GM10266 (cell line): ENCODE measurements at regions not wholly inside any gene's neighbourhood (a gene's known extent, or its start where the extent isn't known, plus 50 kb on each side); places are given as distances from the start of the nearest gene placed in this dataset.

Source experiments
- DNase-seq: peaks from one replicate; pipeline ENCODE4 v3.0.0; 2012; ENCODE audit errors: extremely low spot score
- TF ChIP-seq, protein P1 (sequence below): IDR thresholded peaks from 2 replicates; pipeline ENCODE4 v1.5.1; 2012; ENCODE audit warnings: mild to moderate bottlenecking, low read depth; ENCODE audit not compliant: control insufficient read depth, insufficient read depth; ENCODE audit errors: missing control alignments

DNA sequence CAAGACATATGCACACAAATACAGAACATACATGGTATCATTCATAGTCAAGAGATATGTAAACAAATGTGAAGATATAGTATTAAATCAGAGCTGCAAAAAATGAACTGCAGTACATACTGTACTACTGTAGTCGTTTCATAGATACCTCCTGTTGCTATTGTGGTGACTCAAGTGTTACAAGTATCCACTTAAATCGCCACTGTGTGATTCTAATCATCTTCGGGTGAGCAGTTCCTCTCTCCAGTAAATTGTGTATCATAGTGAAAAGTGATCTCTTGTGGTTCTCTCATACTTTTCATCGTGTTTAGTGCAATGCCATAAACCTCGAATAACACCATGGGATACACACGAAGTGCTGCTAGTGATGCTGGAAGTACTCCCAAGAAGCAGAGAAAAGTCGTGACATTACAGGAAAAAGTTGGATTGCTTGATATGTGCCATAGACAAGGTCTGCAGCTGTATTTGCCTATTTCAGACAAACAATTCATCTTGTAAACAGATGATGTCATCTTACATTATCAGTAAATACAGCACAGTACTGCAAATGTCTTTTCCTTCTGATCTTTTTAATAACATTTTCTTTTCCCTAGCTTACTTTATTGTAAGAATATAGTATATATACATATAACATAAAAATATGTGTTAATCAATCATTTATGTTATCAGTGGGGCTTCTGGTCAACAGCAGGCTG is 222.2 kb downstream of the BCL11A start:
- no peak for DNase-seq
- TF ChIP-seq, protein P1, sequence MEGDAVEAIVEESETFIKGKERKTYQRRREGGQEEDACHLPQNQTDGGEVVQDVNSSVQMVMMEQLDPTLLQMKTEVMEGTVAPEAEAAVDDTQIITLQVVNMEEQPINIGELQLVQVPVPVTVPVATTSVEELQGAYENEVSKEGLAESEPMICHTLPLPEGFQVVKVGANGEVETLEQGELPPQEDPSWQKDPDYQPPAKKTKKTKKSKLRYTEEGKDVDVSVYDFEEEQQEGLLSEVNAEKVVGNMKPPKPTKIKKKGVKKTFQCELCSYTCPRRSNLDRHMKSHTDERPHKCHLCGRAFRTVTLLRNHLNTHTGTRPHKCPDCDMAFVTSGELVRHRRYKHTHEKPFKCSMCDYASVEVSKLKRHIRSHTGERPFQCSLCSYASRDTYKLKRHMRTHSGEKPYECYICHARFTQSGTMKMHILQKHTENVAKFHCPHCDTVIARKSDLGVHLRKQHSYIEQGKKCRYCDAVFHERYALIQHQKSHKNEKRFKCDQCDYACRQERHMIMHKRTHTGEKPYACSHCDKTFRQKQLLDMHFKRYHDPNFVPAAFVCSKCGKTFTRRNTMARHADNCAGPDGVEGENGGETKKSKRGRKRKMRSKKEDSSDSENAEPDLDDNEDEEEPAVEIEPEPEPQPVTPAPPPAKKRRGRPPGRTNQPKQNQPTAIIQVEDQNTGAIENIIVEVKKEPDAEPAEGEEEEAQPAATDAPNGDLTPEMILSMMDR = no peak

DNA sequence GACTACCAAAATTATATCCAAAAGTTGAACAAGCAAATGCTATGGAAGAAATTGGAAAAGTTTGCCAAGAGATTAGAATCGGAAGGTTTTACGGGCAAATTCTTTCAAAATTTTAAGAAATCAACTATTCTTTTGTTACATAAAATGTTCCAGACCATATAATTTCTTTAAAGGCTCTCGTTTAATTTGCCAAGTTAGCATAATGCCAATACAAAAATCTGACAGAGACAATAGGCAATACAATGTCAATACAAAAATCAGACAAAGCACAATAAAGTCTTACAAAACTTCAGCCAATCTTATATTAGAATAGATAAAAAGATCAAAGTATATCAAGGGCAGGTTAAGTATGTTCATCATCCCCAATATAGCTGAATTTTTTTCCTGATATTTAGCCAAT is 224.2 kb downstream of the BCL11A start:
- no peak for DNase-seq
- TF ChIP-seq, protein P1 = no peak

DNA sequence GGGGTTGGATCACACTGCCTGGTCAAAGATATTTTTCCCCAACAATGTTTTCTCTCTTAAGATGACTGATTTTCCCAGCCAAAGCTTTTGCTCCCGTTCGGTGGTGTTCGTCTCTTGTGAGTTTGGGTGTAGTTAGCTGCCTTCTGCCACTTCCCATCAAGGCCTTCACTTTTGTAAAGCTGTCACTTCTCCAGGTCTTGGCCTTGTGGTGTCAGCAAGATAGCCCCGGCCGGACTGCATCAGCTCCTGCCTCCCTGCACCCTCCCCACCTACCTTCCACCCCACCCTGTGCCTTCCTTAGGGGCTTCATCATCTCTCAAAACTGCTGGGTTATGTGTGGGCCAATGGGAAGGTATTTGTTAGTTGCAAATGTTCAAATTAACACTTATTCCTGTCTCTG is 228.9 kb downstream of the BCL11A start:
- TF ChIP-seq, protein P1 = no peak
- no peak for DNase-seq

DNA sequence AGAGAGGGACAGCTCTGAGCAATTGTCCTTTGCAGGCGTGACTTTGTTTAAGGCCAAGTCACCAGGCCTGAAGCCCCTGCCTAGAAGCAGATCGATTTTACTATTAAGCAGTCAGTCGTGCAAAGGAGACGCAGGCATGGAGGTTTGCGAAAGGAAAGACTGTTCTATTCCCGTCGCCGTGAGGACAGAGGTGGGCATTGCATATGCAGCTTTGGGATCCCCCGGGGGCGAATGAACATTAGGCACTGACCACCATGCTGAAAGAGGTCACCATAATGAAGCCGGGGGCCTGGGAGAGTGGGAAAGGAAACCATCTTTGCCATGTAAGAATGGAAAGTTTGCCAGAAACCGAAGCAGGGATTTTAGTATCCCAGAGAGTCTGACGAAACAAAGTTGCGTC is 231.6 kb downstream of the BCL11A start:
- no peak for DNase-seq
- TF ChIP-seq, protein P1 = no peak

DNA sequence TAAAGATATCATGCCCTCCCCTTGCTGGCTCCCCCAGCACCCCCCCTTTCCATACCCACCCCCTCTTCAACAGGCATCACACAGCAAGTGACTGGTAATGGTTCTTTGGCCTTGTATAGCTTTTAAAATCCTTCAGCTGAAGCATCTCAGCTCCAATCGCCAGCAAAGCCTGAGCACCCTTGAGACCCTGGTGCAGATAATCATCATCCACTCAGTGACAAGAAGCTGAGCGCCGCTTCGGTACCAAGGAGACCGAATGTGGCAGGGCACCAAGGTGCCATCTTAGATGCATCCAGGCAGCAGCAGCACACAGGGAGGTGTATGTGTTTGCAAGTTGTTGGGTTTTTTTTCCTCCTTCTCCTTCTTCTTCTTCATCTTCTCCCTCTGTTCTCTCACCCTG is 232.7 kb downstream of the BCL11A start:
- TF ChIP-seq, protein P1 = no peak
- DNase-seq = no peak

DNA sequence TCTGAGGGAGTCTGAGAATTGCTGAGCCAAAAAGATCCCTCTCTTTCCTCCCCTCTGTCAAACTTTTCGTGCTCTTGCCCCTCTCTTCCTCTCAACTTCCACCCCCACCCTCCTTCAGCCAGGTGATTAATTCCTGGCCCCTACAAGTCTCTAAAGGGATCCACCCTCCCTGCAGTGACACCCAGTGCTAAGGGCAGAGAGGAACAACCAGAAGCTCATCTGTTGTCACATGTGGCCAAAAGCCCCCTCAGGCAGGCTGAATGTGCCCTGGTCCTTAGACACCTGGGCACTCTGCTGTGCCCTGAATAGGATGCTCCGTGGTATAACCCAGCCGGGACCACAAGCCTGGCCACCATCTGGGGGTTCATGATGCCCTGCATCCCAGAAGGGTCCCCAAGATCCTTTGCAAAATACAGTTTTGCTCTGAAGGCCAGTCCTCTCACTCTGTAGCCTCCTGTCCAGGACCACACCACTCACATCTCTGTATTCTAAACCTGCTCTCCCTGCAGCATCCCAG is 234.4 kb downstream of the BCL11A start:
- TF ChIP-seq, protein P1 = no peak
- DNase-seq = no peak

DNA sequence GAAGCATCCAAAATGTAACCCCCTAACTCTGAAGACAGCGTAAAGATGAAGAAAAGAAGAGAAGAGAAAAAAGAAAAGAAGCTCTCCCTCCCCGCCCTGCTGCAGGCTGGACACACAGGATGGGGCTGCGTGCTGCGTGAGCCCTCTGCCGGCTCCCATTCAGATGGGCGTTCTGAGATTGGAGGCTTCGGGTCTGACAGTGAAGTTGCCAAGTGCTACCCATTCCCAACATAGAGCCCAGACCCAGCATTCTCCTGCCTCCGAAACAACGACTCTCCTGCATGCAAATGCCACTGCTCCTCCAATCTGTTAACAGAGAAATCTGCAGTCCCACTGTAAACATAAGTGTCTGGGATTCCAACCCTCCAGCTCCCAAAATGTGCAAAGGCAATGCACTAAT is 234.9 kb downstream of the BCL11A start:
- no peak for DNase-seq
- TF ChIP-seq, protein P1 = no peak
